Neural cell (in vitro differentiated cells): ENCODE measurements at regions not wholly inside any gene's neighbourhood (a gene's known extent, or its start where the extent isn't known, plus 50 kb on each side); places are given as distances from the start of the nearest gene placed in this dataset.

ENCODE experiments used
- H2AFZ ChIP-seq: fragments of 200-600, 300-800 bp; sonication (generic), shearing (Covaris generic); 2 replicates; pipeline ENCODE4 v1.6.0; 2014; ENCODE audit warnings: low read depth, mild to moderate bottlenecking, antibody characterized with exemption, low read length, moderate library complexity
- H3F3A ChIP-seq: fragments of 200-600 bp; shearing (Covaris generic); 2 replicates; pipeline ENCODE4 v1.6.1; 2016; ENCODE audit warnings: mild to moderate bottlenecking, moderate library complexity, mixed read lengths, antibody characterized with exemption, low read length; ENCODE audit not compliant: insufficient read depth, poor library complexity, severe bottlenecking
- H3K27ac ChIP-seq: fragments of 200-600, 300-800 bp; sonication (generic), shearing (Covaris generic); 2 replicates; pipeline ENCODE4 v1.5.1; 2014; ENCODE audit warnings: mild to moderate bottlenecking, low read length, moderate library complexity
- H3K27me3 ChIP-seq: fragments of 300-800, 200-600 bp; sonication (generic), shearing (Covaris generic); 2 replicates; pipeline ENCODE4 v1.6.0; 2014; ENCODE audit warnings: mild to moderate bottlenecking, low read depth, low read length, moderate library complexity; ENCODE audit not compliant: insufficient read depth
- H3K36me3 ChIP-seq: fragments of 300-800, 200-600 bp; sonication (generic), shearing (Covaris generic); 2 replicates; pipeline ENCODE4 v1.5.1; 2014; ENCODE audit warnings: mild to moderate bottlenecking, antibody characterized with exemption, low read length, moderate library complexity; ENCODE audit not compliant: insufficient read depth
- H3K4me2 ChIP-seq: fragments of 300-800, 200-600 bp; sonication (generic), shearing (Covaris generic); 2 replicates; pipeline ENCODE4 v1.6.0; 2014; ENCODE audit warnings: mild to moderate bottlenecking, low read length
- H3K4me3 ChIP-seq: fragments of 300-800, 200-600 bp; sonication (generic), shearing (Covaris generic); 2 replicates; pipeline ENCODE4 v1.5.1; 2014; ENCODE audit warnings: mild to moderate bottlenecking, low read length, moderate library complexity
- H3K79me2 ChIP-seq: fragments of 200-600 bp; shearing (Covaris generic); replicated peaks from 2 replicates; pipeline ENCODE4 v1.6.0; 2014; ENCODE audit warnings: mild to moderate bottlenecking, low read length, moderate library complexity; ENCODE audit not compliant: insufficient read depth
- H3K9ac ChIP-seq: fragments of 300-800, 200-600 bp; sonication (generic), shearing (Covaris generic); 2 replicates; pipeline ENCODE4 v1.6.1; 2016; ENCODE audit warnings: mild to moderate bottlenecking, low read length, mixed read lengths
- H3K9me2 ChIP-seq: fragments of 200-600 bp; shearing (Covaris generic); 2 replicates; pipeline ENCODE4 v1.6.1; 2016; ENCODE audit warnings: mild to moderate bottlenecking, low read length, mixed read lengths; ENCODE audit not compliant: insufficient read depth
- H3K9me3 ChIP-seq: fragments of 200-600, 300-800 bp; sonication (generic), shearing (Covaris generic); 2 replicates; pipeline ENCODE4 v1.6.1; 2016; ENCODE audit warnings: mild to moderate bottlenecking, mixed run types, low read length, moderate library complexity, mixed read lengths
- H4K20me1 ChIP-seq: fragments of 200-600 bp; shearing (Covaris generic); 2 replicates; pipeline ENCODE4 v1.6.1; 2016; ENCODE audit warnings: mild to moderate bottlenecking, mixed run types; ENCODE audit not compliant: insufficient read depth
- CTCF ChIP-seq: fragments of 450-650 bp; IDR thresholded peaks from 2 replicates; pipeline ENCODE4 v1.5.1; 2014; ENCODE audit warnings: antibody characterized with exemption, mild to moderate bottlenecking, moderate library complexity; ENCODE audit not compliant: poor library complexity, severe bottlenecking
- EP300 ChIP-seq: fragments of 450-650 bp; conservative IDR thresholded peaks from 2 replicates; pipeline ENCODE4 v1.6.1; 2014; ENCODE audit warnings: antibody characterized with exemption, mild to moderate bottlenecking, moderate library complexity; ENCODE audit not compliant: poor library complexity, severe bottlenecking
- EZH2 ChIP-seq: fragments of 200-600, 300-800 bp; shearing (Covaris generic), sonication (generic); IDR thresholded peaks from 2 replicates; pipeline ENCODE4 v1.6.1; 2014; ENCODE audit warnings: antibody characterized with exemption, low read length, borderline replicate concordance, mild to moderate bottlenecking; ENCODE audit not compliant: insufficient read depth, poor library complexity, severe bottlenecking
- MXI1 ChIP-seq: fragments of 450-650 bp; conservative IDR thresholded peaks from 2 replicates; pipeline ENCODE4 v1.6.1; 2014; ENCODE audit warnings: antibody characterized with exemption, mild to moderate bottlenecking; ENCODE audit not compliant: poor library complexity, severe bottlenecking
- POLR2AphosphoS5 ChIP-seq: IDR thresholded peaks from 2 replicates; pipeline ENCODE4 v1.6.1; 2012
- RAD21 ChIP-seq: fragments of 450-650 bp; conservative IDR thresholded peaks from 2 replicates; pipeline ENCODE4 v1.6.1; 2014; ENCODE audit warnings: antibody characterized with exemption, mild to moderate bottlenecking, moderate library complexity
- REST ChIP-seq: IDR thresholded peaks from 2 replicates; pipeline ENCODE4 v1.6.1; 2012; ENCODE audit warnings: borderline replicate concordance
- SMC3 ChIP-seq: fragments of 450-650 bp; conservative IDR thresholded peaks from 2 replicates; pipeline ENCODE4 v1.6.1; 2014; ENCODE audit warnings: antibody characterized with exemption, mild to moderate bottlenecking, moderate library complexity; ENCODE audit not compliant: poor library complexity
- TAF1 ChIP-seq: IDR thresholded peaks from 2 replicates; pipeline ENCODE4 v1.6.1; 2012; ENCODE audit warnings: low read depth

- H3K36me3 ChIP-seq = no peaks in the 10 kb centered on the region
- H3K27ac ChIP-seq = no peak overlapping the region
- no peaks in the 10 kb centered on the region for H3F3A ChIP-seq
- H4K20me1 ChIP-seq = no peaks in the 10 kb centered on the region
- H3K9ac ChIP-seq = no peak overlapping the region
- H3K27me3 ChIP-seq = no peaks in the 10 kb centered on the region
- H2AFZ ChIP-seq = no peak overlapping the region
- no peaks in the 10 kb centered on the region for H3K9me2 ChIP-seq
- no peak overlapping the region for H3K4me3 ChIP-seq
- no peak for TF ChIP-seq REST
- no peak for TF ChIP-seq CTCF
- no peak for TF ChIP-seq SMC3
- no peak for TF ChIP-seq EP300
- no peak for TF ChIP-seq EZH2
- TF ChIP-seq MXI1 = no peak
- no peak for TF ChIP-seq POLR2AphosphoS5
- TF ChIP-seq RAD21 = no peak
- TF ChIP-seq TAF1 = no peak
- H3K79me2 ChIP-seq = no peaks in the 10 kb centered on the region
- H3K4me2 ChIP-seq = no peak overlapping the region
- H3K9me3 ChIP-seq = no peaks in the 10 kb centered on the region
Measured at GRCh38 chr3:18757476-18757875, 332.3 kb upstream of the SATB1 start.

GRCh38 chr3:18752273-18752934, 327.3 kb upstream of the SATB1 start:
- no peaks in the 10 kb centered on the region for H3F3A ChIP-seq
- H3K79me2 ChIP-seq = no peaks in the 10 kb centered on the region
- H3K9ac ChIP-seq = no peak overlapping the region
- H3K27me3 ChIP-seq = no peaks in the 10 kb centered on the region
- H3K4me3 ChIP-seq = peak overlapping the region; percentile 3
- no peaks in the 10 kb centered on the region for H3K9me2 ChIP-seq
- H3K9me3 ChIP-seq = no peaks in the 10 kb centered on the region
- no peaks in the 10 kb centered on the region for H4K20me1 ChIP-seq
- H2AFZ ChIP-seq = no peak overlapping the region
- TF ChIP-seq EP300 (peak; percentile 86), REST (no peak), POLR2AphosphoS5 (peak; percentile 63)
- peak overlapping the region; percentile 25 for H3K27ac ChIP-seq
- H3K4me2 ChIP-seq = peak overlapping the region; percentile 7
- H3K36me3 ChIP-seq = no peaks in the 10 kb centered on the region
